Lower lobe of right lung (tissue), 2 donors: ENCODE measurements at regions not wholly inside any gene's neighbourhood (a gene's known extent, or its start where the extent isn't known, plus 50 kb on each side); places are given as distances from the start of the nearest gene placed in this dataset.

Experiments used
- ATAC-seq, 2 donors: fragments of 200-7000 bp; cut with Tn5 transposase; one replicate each; pipeline ENCODE4 v1.9.1; 2020 to 2022; ENCODE audit warnings: mild to moderate bottlenecking in 2 of 2, moderate library complexity in 2 of 2
- DNase-seq: peaks from one replicate; pipeline ENCODE4 v3.0.0-alpha.2; 2020
- H3K27ac ChIP-seq: fragments of 200-600 bp; one replicate; pipeline ENCODE4 v1.8.0; 2022
- H3K27me3 ChIP-seq: fragments of 200-600 bp; one replicate; pipeline ENCODE4 v1.8.0; 2022; ENCODE audit warnings: low read depth
- H3K36me3 ChIP-seq: fragments of 200-600 bp; one replicate; pipeline ENCODE4 v1.8.0; 2022; ENCODE audit warnings: mild to moderate bottlenecking
- H3K4me1 ChIP-seq: fragments of 200-600 bp; one replicate; pipeline ENCODE4 v1.8.0; 2022
- H3K4me3 ChIP-seq: fragments of 200-600 bp; one replicate; pipeline ENCODE4 v1.8.0; 2022; ENCODE audit warnings: mild to moderate bottlenecking
- H3K9me3 ChIP-seq: fragments of 200-600 bp; one replicate; pipeline ENCODE4 v1.8.0; 2022
- CTCF ChIP-seq: fragments of 200-600 bp; IDR thresholded peaks from one replicate; pipeline ENCODE4 v1.8.0; 2022; ENCODE audit warnings: antibody characterized with exemption, mild to moderate bottlenecking
- intact Hi-C: fragments of 100-400 bp; cut with DNase I; formaldehyde crosslinking; loops from one replicate; pipeline ENCODE4 v1.11.0; 2022
- donor health status: DM: no; HTN: yes; CAD: no; lungs with severe emphysema.

GRCh38 chr11:95711945-95712221 lies 77.7 kb downstream of the FAM76B start:
- no peaks in the 10 kb centered on the region for H3K27me3 ChIP-seq
- H3K27ac ChIP-seq = no peak overlapping the region
- H3K4me1 ChIP-seq = no peaks in the 10 kb centered on the region
- H3K36me3 ChIP-seq = no peaks in the 10 kb centered on the region
- H3K9me3 ChIP-seq = no peaks in the 10 kb centered on the region
- no peak for TF ChIP-seq CTCF
- ATAC-seq (no peak), DNase-seq (no peak)
- intact Hi-C loops = no loop called here
- no peak overlapping the region for H3K4me3 ChIP-seq

- Histone ChIP-seq H3K4me3 (no peak overlapping the region), H3K27me3 (no peaks in the 10 kb centered on the region), H3K36me3 (no peaks in the 10 kb centered on the region), H3K4me1 (no peaks in the 10 kb centered on the region), H3K27ac (no peak overlapping the region), H3K9me3 (no peaks in the 10 kb centered on the region)
- TF ChIP-seq CTCF = no peak
- DNase-seq (no peak), ATAC-seq (no peak)
- intact Hi-C loops = no loop called here
These were observed 78.2 kb downstream of the FAM76B start for GRCh38 chr11:95711162-95711944.

GRCh38 chr11:95708681-95709080 lies 80.9 kb downstream of the FAM76B start:
- TF ChIP-seq CTCF = no peak
- no peak for ATAC-seq
- Histone ChIP-seq H3K27me3 (no peaks in the 10 kb centered on the region), H3K4me3 (no peak overlapping the region), H3K4me1 (peaks cover 15% of the 10 kb centered on the region), H3K9me3 (no peaks in the 10 kb centered on the region), H3K27ac (no peak overlapping the region), H3K36me3 (no peaks in the 10 kb centered on the region)
- intact Hi-C loops = loop anchor here (10.0 kb wide), 1 partner anchor 554 kb away; no protein-coding TSS in a partner anchor
- DNase-seq = no peak

GRCh38 chr11:95706974-95707387 lies 82.6 kb downstream of the FAM76B start:
- ATAC-seq (no peak), DNase-seq (no peak)
- intact Hi-C loops = loop anchor here (10.0 kb wide), 1 partner anchor 552 kb away; no protein-coding TSS in a partner anchor
- TF ChIP-seq CTCF = no peak
- H3K4me3 ChIP-seq = no peak overlapping the region
- H3K9me3 ChIP-seq = no peaks in the 10 kb centered on the region
- no peak overlapping the region for H3K27ac ChIP-seq
- H3K4me1 ChIP-seq = peaks cover 15% of the 10 kb centered on the region
- H3K27me3 ChIP-seq = no peaks in the 10 kb centered on the region
- no peaks in the 10 kb centered on the region for H3K36me3 ChIP-seq

- H3K4me1 ChIP-seq = peaks cover 15% of the 10 kb centered on the region
- no peaks in the 10 kb centered on the region for H3K27me3 ChIP-seq
- ATAC-seq (peak; percentile 96 to 99), DNase-seq (peak; percentile 86)
- H3K36me3 ChIP-seq = no peaks in the 10 kb centered on the region
- intact Hi-C loops = loop anchor here (10.0 kb wide), 1 partner anchor 551 kb away; no protein-coding TSS in a partner anchor
- peak; percentile 93 for TF ChIP-seq CTCF
- H3K4me3 ChIP-seq = no peak overlapping the region
- H3K9me3 ChIP-seq = no peaks in the 10 kb centered on the region
- H3K27ac ChIP-seq = peak overlapping the region; percentile 15
These were observed 84.0 kb downstream of the FAM76B start for GRCh38 chr11:95705485-95706124.
